ENCODE measurements at regions not wholly inside any gene's neighbourhood (a gene's known extent, or its start where the extent isn't known, plus 50 kb on each side); places are given as distances from the start of the nearest gene placed in this dataset.

- no peak for TF ChIP-seq CTCF (CRISPR knock-in tag; IDR thresholded peaks at IDR 0.05)
- TF ChIP-seq ATF4 (CRISPR knock-in tag; IDR thresholded peaks at IDR 0.05) = no peak
Observed at GRCh38 chr16:73858326-73858725, 438.3 kb upstream of the PSMD7 start.

Measured in HepG2 (cell line).